Activated naive CD8-positive, alpha-beta T cell (primary cell): ENCODE measurements at regions not wholly inside any gene's neighbourhood (a gene's known extent, or its start where the extent isn't known, plus 50 kb on each side); places are given as distances from the start of the nearest gene placed in this dataset.
"Not testable (repeated sequence)": the region's sequence is repeated elsewhere in the genome, so short reads cannot be mapped to it uniquely, and the experiment has no call there.

Source experiments
- H3K27ac Mint-ChIP-seq: one replicate; pipeline ENCODE4 v1.8.0; 2021; ENCODE audit warnings: mixed read lengths
- H3K27me3 Mint-ChIP-seq: one replicate; pipeline ENCODE4 v1.8.0; 2021; ENCODE audit warnings: mixed read lengths
- H3K36me3 Mint-ChIP-seq: one replicate; pipeline ENCODE4 v1.8.0; 2021; ENCODE audit warnings: mixed read lengths
- H3K4me1 Mint-ChIP-seq: one replicate; pipeline ENCODE4 v1.8.0; 2021; ENCODE audit warnings: low read depth, mixed read lengths
- H3K4me3 Mint-ChIP-seq: one replicate; pipeline ENCODE4 v1.8.0; 2021; ENCODE audit warnings: mild to moderate bottlenecking, mixed read lengths
- H3K9me3 Mint-ChIP-seq: one replicate; pipeline ENCODE4 v1.8.0; 2021; ENCODE audit warnings: low read depth, mixed read lengths

- Mint-ChIP-seq H3K36me3 (peaks cover 4% of the 10 kb centered on the region), H3K27ac (no peak overlapping the region), H3K4me3 (no peak overlapping the region), H3K9me3 (no peaks in the 10 kb centered on the region), H3K4me1 (no peaks in the 10 kb centered on the region), H3K27me3 (no peaks in the 10 kb centered on the region)
These were observed 103.8 kb downstream of the BUB3 start for GRCh38 chr10:123257904-123258456.

DNA sequence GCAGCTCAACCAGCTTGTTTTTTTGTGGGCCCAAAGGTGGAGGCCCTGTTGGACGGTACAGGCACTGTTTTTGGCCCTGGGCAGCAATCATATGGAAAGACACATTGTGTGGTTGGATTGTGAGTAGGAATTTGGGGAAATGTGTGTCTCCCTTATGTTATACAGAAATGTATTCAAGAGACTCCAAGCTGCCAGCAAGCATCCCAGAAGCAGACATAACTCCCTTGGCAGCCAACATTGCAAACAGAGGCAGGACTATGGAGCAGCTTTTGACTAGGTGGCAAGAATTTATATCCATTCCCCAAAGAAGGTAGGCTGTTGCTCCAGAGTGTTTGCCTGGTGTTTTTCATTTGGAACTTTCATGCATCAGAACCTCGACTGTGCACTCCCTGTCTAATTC is 104.9 kb downstream of the BUB3 start:
- Mint-ChIP-seq H3K4me1 (no peaks in the 10 kb centered on the region), H3K27ac (no peak overlapping the region), H3K9me3 (no peaks in the 10 kb centered on the region), H3K36me3 (peaks cover 4% of the 10 kb centered on the region), H3K27me3 (no peaks in the 10 kb centered on the region), H3K4me3 (no peak overlapping the region)

DNA sequence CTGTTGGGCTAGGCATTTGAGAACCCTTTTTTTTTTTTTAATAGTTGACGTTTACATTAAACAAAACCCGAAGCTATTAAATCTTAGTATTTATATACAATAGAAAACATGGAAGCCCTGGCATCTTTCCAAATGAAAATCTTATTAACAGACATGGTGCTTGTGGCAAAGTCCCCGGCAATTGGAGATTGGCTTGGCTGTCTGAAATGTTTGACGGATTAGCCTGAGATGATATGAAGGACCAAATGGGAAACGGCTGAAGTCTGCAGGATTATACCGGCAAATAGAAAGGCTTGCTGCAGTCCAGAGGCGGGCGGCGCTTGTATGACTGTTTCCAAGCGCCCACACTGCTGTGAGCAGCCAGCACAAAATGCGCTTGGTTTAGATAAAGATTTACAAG is 105.6 kb downstream of the BUB3 start:
- Mint-ChIP-seq H3K27me3 (no peaks in the 10 kb centered on the region), H3K27ac (no peak overlapping the region), H3K4me3 (no peak overlapping the region), H3K36me3 (peaks cover 4% of the 10 kb centered on the region), H3K4me1 (no peaks in the 10 kb centered on the region), H3K9me3 (no peaks in the 10 kb centered on the region)

DNA sequence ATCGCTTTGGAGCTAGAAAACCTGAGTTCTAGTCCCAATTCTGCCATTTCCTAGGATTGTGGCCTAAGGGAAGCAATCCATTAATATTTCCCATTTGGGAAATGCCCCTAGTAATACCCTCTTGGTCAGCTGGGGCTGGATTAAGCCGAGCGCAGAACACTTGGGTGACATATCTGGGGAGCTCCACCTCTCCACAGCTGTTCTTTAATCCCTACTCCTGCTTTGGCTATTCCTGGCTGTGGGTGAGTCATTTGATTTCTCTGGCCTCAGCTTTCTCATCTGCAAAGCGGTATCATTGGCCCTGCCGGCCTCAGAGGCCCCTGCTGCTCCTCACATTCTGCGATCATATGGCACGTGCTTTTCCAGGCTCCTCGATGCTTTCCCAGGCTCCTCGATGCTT is 108.3 kb downstream of the BUB3 start:
- H3K36me3 Mint-ChIP-seq: peaks cover 4% of the 10 kb centered on the region
- H3K27ac Mint-ChIP-seq: no peak overlapping the region
- no peaks in the 10 kb centered on the region for H3K9me3 Mint-ChIP-seq
- no peaks in the 10 kb centered on the region for H3K27me3 Mint-ChIP-seq
- no peak overlapping the region for H3K4me3 Mint-ChIP-seq
- no peaks in the 10 kb centered on the region for H3K4me1 Mint-ChIP-seq

GRCh38 chr10:123266971-123267370 is 112.8 kb downstream of the BUB3 start:
- no peak overlapping the region for H3K4me3 Mint-ChIP-seq
- no peak overlapping the region for H3K27ac Mint-ChIP-seq
- H3K36me3 Mint-ChIP-seq: peaks cover 7% of the 10 kb centered on the region
- no peaks in the 10 kb centered on the region for H3K27me3 Mint-ChIP-seq
- H3K4me1 Mint-ChIP-seq: peaks cover 4% of the 10 kb centered on the region
- no peaks in the 10 kb centered on the region for H3K9me3 Mint-ChIP-seq

DNA sequence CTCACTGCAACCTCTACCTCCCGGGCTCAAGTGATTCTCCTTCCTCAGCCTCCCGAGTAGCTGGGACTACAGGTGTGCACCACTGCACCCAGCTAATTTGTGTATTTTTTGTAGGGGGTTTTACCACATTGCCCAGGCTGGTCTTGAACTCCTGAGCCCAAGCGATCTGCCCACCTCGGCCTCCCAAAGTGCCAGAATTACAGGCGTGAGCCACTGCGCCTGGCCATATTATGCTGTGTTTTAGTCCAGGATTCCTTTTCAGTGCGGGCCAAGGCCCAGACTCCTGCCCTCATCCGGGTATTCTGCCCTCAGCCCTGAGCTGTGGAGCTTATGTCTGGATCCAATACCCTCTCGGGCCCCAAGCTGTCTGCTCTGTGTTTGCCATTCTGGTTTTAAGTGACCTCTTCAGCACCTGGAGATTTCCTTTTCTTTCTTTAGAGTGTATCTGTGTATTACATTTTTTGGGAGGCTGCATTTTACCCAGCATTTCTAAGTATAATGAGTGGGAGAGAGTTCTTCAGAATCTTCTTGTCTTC is 114.9 kb downstream of the BUB3 start:
- Mint-ChIP-seq H3K27ac (no peak overlapping the region), H3K4me3 (no peak overlapping the region), H3K9me3 (no peaks in the 10 kb centered on the region), H3K27me3 (peaks cover 3% of the 10 kb centered on the region), H3K36me3 (peaks cover 7% of the 10 kb centered on the region), H3K4me1 (peaks cover 4% of the 10 kb centered on the region)

DNA sequence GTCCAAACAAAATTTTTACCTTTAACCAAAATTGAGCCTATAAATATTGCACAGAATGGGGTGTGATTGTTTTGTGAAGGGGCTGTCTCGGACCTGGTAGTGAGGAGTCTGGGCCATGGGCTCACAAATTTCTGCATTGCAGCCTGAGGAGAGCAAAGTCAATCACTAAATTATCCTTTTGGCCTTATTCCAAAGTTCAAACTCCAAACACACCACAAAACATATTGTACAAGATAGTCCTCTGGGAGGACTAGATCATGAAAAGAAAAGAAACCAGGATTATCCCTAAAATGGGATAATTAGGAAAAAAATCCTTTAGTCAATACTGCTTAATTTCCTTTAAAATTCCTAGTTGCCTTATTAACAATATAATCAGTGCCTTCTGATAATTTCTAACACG is 115.5 kb downstream of the BUB3 start:
- Mint-ChIP-seq H3K27me3 (peaks cover 7% of the 10 kb centered on the region), H3K4me1 (peaks cover 4% of the 10 kb centered on the region), H3K9me3 (no peaks in the 10 kb centered on the region), H3K27ac (no peak overlapping the region), H3K36me3 (peaks cover 7% of the 10 kb centered on the region), H3K4me3 (no peak overlapping the region)

GRCh38 chr10:123270221-123270620 is 116.0 kb downstream of the BUB3 start:
- Mint-ChIP-seq H3K36me3 (peaks cover 7% of the 10 kb centered on the region), H3K9me3 (no peaks in the 10 kb centered on the region), H3K4me3 (no peak overlapping the region), H3K4me1 (peaks cover 4% of the 10 kb centered on the region), H3K27ac (no peak overlapping the region), H3K27me3 (peaks cover 11% of the 10 kb centered on the region)

DNA sequence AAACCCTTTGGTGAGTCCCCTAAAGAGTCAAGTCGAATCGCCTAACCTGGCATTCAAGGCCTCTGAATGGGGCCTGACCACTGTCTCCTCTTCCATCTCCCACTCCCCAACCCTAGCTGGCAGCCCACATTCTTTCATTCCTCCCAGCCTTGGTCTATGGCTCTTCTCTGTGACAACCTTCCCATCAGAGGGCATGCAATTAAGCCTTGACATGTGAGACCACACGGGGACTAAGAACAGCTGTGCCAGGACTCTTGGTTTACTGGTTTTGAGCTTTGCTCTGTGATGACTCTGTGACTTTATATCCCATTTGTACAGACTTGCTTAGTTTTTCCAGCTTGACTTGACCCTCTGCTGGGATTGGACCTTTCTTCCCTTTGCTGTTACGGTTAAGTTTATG is 116.6 kb downstream of the BUB3 start:
- Mint-ChIP-seq H3K36me3 (peaks cover 7% of the 10 kb centered on the region), H3K27ac (no peak overlapping the region), H3K9me3 (no peaks in the 10 kb centered on the region), H3K4me3 (no peak overlapping the region), H3K27me3 (peaks cover 12% of the 10 kb centered on the region), H3K4me1 (peaks cover 4% of the 10 kb centered on the region)

DNA sequence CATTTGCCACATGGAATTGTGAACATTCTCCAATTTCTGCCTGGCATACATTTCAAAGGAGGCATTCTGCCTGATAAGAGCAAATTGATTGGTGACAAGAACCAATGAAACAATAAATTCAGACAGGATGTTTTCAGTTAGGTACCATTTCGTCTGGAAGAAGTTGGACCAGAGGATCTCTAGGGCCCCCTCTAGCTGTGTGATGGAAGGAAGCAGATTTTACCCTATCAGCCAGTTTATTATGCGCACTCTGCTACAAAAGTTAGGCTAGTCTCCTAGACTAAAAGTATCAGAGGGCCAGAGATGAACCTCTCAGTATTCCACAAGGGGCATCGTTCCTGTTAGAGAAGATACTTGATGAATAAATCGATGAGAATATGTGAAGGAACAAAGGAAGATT is 118.0 kb downstream of the BUB3 start:
- Mint-ChIP-seq H3K27me3 (peaks cover 12% of the 10 kb centered on the region), H3K4me3 (no peak overlapping the region), H3K36me3 (peaks cover 9% of the 10 kb centered on the region), H3K27ac (no peak overlapping the region), H3K9me3 (no peaks in the 10 kb centered on the region), H3K4me1 (peaks cover 4% of the 10 kb centered on the region)

DNA sequence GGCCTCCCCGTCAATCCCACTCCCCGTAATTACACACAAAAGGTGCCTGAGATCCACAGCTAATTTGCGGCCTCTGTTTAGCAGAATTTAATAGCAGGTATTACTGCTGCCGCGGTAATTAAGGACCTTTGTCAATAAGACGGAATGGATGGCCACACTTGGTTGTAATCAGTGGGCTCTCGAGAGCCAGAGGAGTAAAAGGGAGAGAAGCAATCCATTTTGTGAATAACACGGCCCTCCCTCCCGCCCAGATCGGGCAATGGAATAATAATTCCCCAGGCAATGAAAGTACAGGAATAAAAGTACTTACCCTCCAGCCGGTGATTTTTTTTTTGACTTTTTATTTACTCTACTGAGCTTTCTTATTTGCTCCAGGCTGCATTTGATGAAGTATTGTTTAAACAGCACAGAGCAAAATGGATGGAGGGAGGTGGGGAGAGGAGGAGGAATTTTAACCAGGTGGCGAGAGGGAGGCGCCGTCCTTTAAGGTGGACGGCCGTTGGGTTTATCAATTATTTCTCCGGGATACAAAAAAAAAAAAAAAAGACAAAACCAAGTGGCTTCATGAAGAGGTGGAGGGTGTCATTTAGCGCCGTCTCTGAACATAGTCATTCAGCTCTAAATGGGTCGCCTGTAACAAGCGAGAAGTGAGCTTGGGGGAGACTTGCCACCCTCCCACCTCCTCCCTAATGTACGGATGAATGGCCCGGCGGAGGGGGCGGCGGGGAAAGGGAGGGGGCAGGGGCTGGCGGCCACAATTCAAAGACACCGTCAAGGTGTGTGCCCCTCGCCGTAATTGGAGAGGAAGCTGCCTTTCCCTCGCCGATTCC is 120.3 kb downstream of the BUB3 start:
- no peaks in the 10 kb centered on the region for H3K9me3 Mint-ChIP-seq
- H3K4me1 Mint-ChIP-seq: peaks cover 4% of the 10 kb centered on the region
- no peak overlapping the region for H3K27ac Mint-ChIP-seq
- H3K27me3 Mint-ChIP-seq: peaks cover 12% of the 10 kb centered on the region
- H3K36me3 Mint-ChIP-seq: peaks cover 8% of the 10 kb centered on the region
- no peak overlapping the region for H3K4me3 Mint-ChIP-seq

GRCh38 chr10:123275136-123275564 is 120.9 kb downstream of the BUB3 start:
- Mint-ChIP-seq H3K4me3 (no peak overlapping the region), H3K36me3 (peaks cover 7% of the 10 kb centered on the region), H3K27me3 (peaks cover 12% of the 10 kb centered on the region), H3K4me1 (peaks cover 3% of the 10 kb centered on the region), H3K27ac (no peak overlapping the region), H3K9me3 (no peaks in the 10 kb centered on the region)

- Mint-ChIP-seq H3K4me1 (no peaks in the 10 kb centered on the region), H3K27ac (no peak overlapping the region)
These were observed 124.2 kb downstream of the BUB3 start for GRCh38 chr10:123278445-123278844.

DNA sequence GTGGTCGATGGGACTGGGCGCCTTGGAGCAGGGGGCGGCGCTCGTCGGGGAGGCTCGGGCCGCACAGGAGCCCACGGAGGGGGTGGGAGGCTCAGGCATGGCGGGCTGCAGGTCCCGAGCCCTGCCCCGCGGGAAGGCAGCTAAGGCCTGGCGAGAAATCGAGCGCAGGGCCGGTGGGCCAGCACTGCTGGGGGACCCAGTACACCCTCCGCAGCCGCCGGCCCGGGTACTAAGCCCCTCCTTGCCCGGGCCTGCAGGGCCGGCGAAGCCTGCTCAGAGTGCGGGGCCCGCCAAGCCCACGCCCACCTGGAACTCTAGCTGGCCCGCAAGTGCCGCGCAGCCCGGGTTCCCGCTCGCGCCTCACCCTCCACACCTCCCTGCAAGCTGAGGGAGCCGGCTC is 129.2 kb downstream of the BUB3 start:
- not testable (repeated sequence) for H3K4me3 Mint-ChIP-seq, H3K27me3 Mint-ChIP-seq, H3K27ac Mint-ChIP-seq, H3K9me3 Mint-ChIP-seq, H3K4me1 Mint-ChIP-seq
- H3K36me3 Mint-ChIP-seq: peaks cover 14% of the 10 kb centered on the region

More at GRCh38 chr10:123278445-123278844, 124.2 kb downstream of the BUB3 start:
- Mint-ChIP-seq H3K4me3 (no peak overlapping the region), H3K27me3 (peaks cover 12% of the 10 kb centered on the region), H3K9me3 (no peaks in the 10 kb centered on the region), H3K36me3 (peaks cover 6% of the 10 kb centered on the region)

DNA sequence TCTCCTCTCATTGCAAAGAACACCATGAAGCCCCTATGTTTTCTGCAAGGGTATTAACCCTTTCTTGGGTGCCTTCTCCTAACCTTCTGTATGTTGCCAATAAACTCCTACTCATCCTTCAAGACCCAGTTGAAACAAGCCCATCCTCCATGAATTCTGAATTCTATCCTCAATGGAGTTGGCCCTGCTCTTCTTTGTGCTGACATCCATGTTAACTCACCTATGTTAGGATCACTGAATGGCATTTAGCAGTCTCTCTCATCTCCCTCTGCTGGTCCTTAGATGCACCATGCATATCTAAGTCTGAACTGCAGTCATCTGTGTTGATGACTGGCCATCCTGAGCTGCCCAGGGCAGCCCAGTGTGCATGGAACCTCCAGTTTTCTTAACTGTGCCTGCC is 129.8 kb downstream of the BUB3 start:
- no peak overlapping the region for H3K27ac Mint-ChIP-seq
- H3K9me3 Mint-ChIP-seq: peaks cover 5% of the 10 kb centered on the region
- peaks cover 15% of the 10 kb centered on the region for H3K36me3 Mint-ChIP-seq
- peaks cover 10% of the 10 kb centered on the region for H3K4me1 Mint-ChIP-seq
- no peaks in the 10 kb centered on the region for H3K27me3 Mint-ChIP-seq
- H3K4me3 Mint-ChIP-seq: no peak overlapping the region
